ENCODE measurements at regions not wholly inside any gene's neighbourhood (a gene's known extent, or its start where the extent isn't known, plus 50 kb on each side); places are given as distances from the start of the nearest gene placed in this dataset.

GRCh38 chr13:103168901-103169508 is 102.8 kb upstream of the SLC10A2 start:
- no peak for TF ChIP-seq POLR2A (IDR thresholded peaks at IDR 0.05)
- no peak for TF ChIP-seq CTCF (IDR thresholded peaks at IDR 0.05)
